ENCODE measurements at regions not wholly inside any gene's neighbourhood (a gene's known extent, or its start where the extent isn't known, plus 50 kb on each side); places are given as distances from the start of the nearest gene placed in this dataset.

DNA sequence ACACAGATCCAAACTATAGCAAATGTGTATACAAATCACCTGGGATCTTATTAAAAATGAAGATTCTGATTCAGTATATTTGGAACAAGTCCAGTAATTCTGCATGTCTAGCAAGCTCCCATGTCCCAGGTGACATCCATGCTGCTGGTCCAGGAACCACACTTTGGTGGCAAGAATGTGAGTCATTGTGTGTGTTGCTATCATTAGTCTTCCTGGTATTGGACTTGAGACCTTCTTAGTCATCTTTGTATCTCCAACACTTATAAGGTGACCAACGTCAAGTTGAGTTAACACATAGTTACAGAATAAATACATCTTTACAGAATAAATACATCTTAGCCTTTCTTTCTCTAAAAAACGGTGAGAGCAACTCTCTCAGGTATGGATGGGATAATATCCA lies 107.9 kb upstream of the NDUFV2 start:
- TF ChIP-seq, protein P1, sequence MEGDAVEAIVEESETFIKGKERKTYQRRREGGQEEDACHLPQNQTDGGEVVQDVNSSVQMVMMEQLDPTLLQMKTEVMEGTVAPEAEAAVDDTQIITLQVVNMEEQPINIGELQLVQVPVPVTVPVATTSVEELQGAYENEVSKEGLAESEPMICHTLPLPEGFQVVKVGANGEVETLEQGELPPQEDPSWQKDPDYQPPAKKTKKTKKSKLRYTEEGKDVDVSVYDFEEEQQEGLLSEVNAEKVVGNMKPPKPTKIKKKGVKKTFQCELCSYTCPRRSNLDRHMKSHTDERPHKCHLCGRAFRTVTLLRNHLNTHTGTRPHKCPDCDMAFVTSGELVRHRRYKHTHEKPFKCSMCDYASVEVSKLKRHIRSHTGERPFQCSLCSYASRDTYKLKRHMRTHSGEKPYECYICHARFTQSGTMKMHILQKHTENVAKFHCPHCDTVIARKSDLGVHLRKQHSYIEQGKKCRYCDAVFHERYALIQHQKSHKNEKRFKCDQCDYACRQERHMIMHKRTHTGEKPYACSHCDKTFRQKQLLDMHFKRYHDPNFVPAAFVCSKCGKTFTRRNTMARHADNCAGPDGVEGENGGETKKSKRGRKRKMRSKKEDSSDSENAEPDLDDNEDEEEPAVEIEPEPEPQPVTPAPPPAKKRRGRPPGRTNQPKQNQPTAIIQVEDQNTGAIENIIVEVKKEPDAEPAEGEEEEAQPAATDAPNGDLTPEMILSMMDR (conservative IDR thresholded peaks at IDR 0.05; ENCODE audit: low read depth, low read length) = no peak
- TF ChIP-seq EZH2 (IDR thresholded peaks at IDR 0.05; ENCODE audit: low read length, unreplicated experiment) (no peak), EZH2phosphoT487 (IDR thresholded peaks at IDR 0.05; ENCODE audit: borderline replicate concordance, low read length) (no peak)

All from PC-3 (cell line).